NCI-H226 (cell line): ENCODE measurements at regions not wholly inside any gene's neighbourhood (a gene's known extent, or its start where the extent isn't known, plus 50 kb on each side); places are given as distances from the start of the nearest gene placed in this dataset.
"Not testable (repeated sequence)": the region's sequence is repeated elsewhere in the genome, so short reads cannot be mapped to it uniquely, and the experiment has no call there.

Experiments used
- DNase-seq: peaks from one replicate; pipeline ENCODE4 v3.0.0-alpha.2; 2015

- DNase-seq = no peak
These were observed 97.7 kb downstream of the ING1 start for GRCh38 chr13:110811008-110811720.

GRCh38 chr13:110811771-110812120 lies 98.2 kb downstream of the ING1 start:
- DNase-seq = no peak

- no peak for DNase-seq
These were observed 98.8 kb downstream of the ING1 start for GRCh38 chr13:110812121-110812868.

- no peak for DNase-seq
These were observed 99.6 kb downstream of the ING1 start for GRCh38 chr13:110812869-110813645.

GRCh38 chr13:110813646-110814624 lies 100.4 kb downstream of the ING1 start:
- DNase-seq = no peak

- DNase-seq = peak; percentile 10
These were observed 99.2 kb downstream of the ANKRD10 start for GRCh38 chr13:110815471-110816204.

GRCh38 chr13:110816500-110816899 lies 98.4 kb downstream of the ANKRD10 start:
- no peak for DNase-seq

GRCh38 chr13:110817143-110817542 lies 97.7 kb downstream of the ANKRD10 start:
- DNase-seq = no peak

- no peak for DNase-seq
These were observed 96.1 kb downstream of the ANKRD10 start for GRCh38 chr13:110818747-110819146.

GRCh38 chr13:110819203-110820014 lies 95.5 kb downstream of the ANKRD10 start:
- peak; percentile 30 for DNase-seq

GRCh38 chr13:110820322-110820721 lies 94.5 kb downstream of the ANKRD10 start:
- no peak for DNase-seq

GRCh38 chr13:110821837-110822668 lies 92.8 kb downstream of the ANKRD10 start:
- DNase-seq = not testable (repeated sequence)

- no peak for DNase-seq
These were observed 92.3 kb downstream of the ANKRD10 start for GRCh38 chr13:110822669-110822945.

- no peak for DNase-seq
These were observed 90.1 kb downstream of the ANKRD10 start for GRCh38 chr13:110824702-110825300.

GRCh38 chr13:110825516-110825915 lies 89.4 kb downstream of the ANKRD10 start:
- no peak for DNase-seq

- no peak for DNase-seq
These were observed 88.8 kb downstream of the ANKRD10 start for GRCh38 chr13:110826101-110826500.

GRCh38 chr13:110826861-110827672 lies 87.8 kb downstream of the ANKRD10 start:
- no peak for DNase-seq
